Muscle layer of duodenum (tissue), 2 donors: ENCODE measurements at regions not wholly inside any gene's neighbourhood (a gene's known extent, or its start where the extent isn't known, plus 50 kb on each side); places are given as distances from the start of the nearest gene placed in this dataset.

Experiments used
- H3K27ac ChIP-seq: one replicate; pipeline ENCODE4 v1.7.0; 2013; ENCODE audit warnings: mild to moderate bottlenecking, low read length
- H3K27me3 ChIP-seq: one replicate; pipeline ENCODE4 v1.7.0; 2013; ENCODE audit warnings: low read depth, mild to moderate bottlenecking, control low read depth, low read length
- H3K36me3 ChIP-seq, 2 donors: one replicate each; pipeline ENCODE4 v1.7.0; 2013; ENCODE audit warnings: low read length in 2 of 2, control low read depth in 1 of 2, mild to moderate bottlenecking in 1 of 2; ENCODE audit not compliant: insufficient read depth in 2 of 2, control insufficient read depth in 1 of 2
- H3K4me1 ChIP-seq, 2 donors: one replicate each; pipeline ENCODE4 v1.7.0; 2013; ENCODE audit warnings: low read length in 2 of 2, mild to moderate bottlenecking in 2 of 2, control low read depth in 1 of 2, moderate library complexity in 1 of 2; ENCODE audit not compliant: insufficient read depth in 2 of 2, control insufficient read depth in 1 of 2
- H3K4me3 ChIP-seq, 2 donors: one replicate each; pipeline ENCODE4 v1.7.0; 2013; ENCODE audit warnings: low read length in 2 of 2, low read depth in 1 of 2, mild to moderate bottlenecking in 1 of 2
- H3K9me3 ChIP-seq, 2 donors: one replicate each; pipeline ENCODE4 v1.7.0; 2013; ENCODE audit warnings: low read length in 2 of 2, control low read depth in 1 of 2, mild to moderate bottlenecking in 1 of 2; ENCODE audit not compliant: control insufficient read depth in 1 of 2
- donor health status: healthy.

DNA sequence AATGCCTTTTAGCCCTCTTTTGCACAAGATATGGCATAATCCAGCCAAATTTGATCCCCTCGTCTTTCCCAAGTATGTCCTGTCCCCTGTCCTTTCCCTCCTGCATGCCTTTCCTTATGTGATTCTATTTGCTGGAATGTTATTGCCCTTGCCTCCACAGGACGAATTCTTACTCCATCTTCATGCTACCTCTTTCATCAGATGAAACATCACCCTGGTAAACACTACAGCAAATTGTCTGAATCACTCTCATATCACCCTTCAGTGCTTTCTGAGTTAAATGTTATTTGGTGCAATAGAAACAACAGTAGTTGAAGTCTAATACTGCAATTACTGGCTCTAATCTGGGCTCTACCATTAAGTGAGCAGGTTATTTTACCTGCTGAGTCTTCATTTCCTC, 52.2 kb upstream of the FAT1 start:
- H3K27ac ChIP-seq: no peak overlapping the region
- no peaks in the 10 kb centered on the region for H3K36me3 ChIP-seq
- no peaks in the 10 kb centered on the region for H3K4me1 ChIP-seq
- no peak overlapping the region for H3K4me3 ChIP-seq
- no peaks in the 10 kb centered on the region for H3K27me3 ChIP-seq
- H3K9me3 ChIP-seq: no peaks in the 10 kb centered on the region

DNA sequence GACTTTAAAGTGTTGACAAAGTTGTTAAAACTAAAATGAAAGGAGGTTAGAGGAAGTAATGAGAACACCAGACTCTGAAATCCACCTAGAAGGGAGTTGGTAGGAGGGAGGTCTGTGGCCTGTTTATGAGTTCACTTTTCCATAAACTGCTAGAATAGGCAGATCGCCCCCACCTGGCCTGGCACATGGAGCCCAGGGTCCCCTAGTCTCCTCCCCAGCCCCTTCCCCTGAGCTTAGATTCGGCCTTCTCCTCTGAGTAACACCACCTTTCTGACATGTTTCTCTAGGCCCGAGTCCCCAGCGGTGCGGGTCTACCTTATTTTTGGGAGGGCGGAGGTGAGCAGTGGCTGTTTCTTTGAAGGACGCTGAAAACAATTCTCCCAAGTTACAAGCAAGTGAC, 54.5 kb upstream of the FAT1 start:
- no peaks in the 10 kb centered on the region for H3K4me1 ChIP-seq
- no peaks in the 10 kb centered on the region for H3K9me3 ChIP-seq
- no peaks in the 10 kb centered on the region for H3K36me3 ChIP-seq
- H3K27ac ChIP-seq: no peak overlapping the region
- no peaks in the 10 kb centered on the region for H3K27me3 ChIP-seq
- no peak overlapping the region for H3K4me3 ChIP-seq

DNA sequence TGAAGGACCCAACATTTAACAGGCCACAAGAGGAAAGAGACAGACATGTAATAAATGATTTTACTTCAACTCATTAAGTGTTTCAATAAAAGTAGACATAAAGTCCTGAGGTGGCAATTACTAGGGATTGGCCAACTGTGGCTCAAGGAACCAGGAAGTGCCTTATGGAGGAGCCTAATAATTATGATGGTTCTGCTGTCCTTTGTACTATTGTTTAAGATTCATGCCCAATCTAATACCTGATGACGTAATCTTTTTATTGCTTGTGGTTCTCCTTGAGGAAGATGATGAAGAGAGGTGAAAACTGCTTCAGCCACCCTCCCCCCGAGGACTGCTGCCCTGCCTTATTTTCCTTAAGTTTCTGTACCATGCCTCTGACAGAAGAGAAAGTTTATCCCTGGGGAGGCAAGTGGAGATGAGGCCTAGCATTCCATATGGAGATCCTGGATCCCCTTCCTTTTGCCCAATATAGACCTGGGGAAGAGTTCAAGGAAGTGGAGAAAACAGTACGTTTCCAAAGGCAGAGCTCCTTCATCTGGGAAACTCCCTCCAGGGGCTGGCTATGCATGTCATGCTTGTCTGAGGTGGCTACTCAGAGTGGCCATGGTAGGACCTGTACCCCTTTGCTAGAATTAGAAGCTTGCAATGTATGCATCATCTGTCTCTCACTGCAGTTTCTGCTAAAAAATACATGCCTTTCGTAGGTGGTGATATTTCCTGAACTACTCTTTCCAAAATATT, 56.8 kb upstream of the FAT1 start:
- H3K4me1 ChIP-seq: no peaks in the 10 kb centered on the region
- no peaks in the 10 kb centered on the region for H3K36me3 ChIP-seq
- no peak overlapping the region for H3K4me3 ChIP-seq
- no peaks in the 10 kb centered on the region for H3K9me3 ChIP-seq
- no peaks in the 10 kb centered on the region for H3K27me3 ChIP-seq
- H3K27ac ChIP-seq: no peak overlapping the region

DNA sequence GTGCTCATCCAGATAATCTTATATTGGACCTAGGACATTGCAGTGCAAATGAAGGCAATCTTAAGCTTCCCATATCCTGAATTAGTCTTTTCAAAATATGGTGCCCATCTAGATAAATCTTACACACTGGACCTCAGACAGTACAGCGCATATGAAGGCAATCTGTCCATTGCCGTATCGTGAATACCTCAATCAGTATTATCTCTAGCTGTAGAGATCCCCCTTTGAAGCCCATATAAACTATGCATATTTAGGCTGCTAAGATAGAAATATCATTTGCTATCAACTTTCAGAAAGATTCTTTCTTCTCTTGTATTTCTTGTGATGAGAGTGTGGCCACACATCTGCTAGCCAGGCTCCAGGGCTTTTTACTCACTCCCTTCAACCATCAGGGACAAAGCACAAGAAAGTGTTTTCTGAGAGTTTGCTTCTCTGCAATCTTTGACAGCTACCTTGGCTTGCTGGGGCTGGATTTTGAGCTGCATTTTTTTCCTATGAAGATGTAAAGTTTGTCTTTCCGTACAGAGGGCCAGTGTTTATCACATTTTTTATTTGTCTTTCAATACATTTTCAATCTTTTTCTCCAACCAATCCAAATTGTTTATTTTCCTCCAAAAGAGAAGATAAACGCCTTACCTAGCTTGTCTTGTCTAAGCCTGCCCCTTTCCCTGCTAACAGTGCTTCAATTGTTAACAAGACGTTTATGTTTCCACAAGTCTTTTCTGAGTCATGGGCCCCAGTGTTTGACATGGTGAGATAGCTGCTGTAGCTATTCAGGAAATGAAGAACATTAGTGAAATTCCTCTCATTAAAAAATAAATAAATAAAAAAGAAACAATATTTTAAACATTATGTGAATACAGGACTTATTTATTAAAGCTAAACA, 57.6 kb upstream of the FAT1 start:
- no peaks in the 10 kb centered on the region for H3K9me3 ChIP-seq
- H3K36me3 ChIP-seq: no peaks in the 10 kb centered on the region
- no peaks in the 10 kb centered on the region for H3K4me1 ChIP-seq
- H3K27ac ChIP-seq: no peak overlapping the region
- no peak overlapping the region for H3K4me3 ChIP-seq
- no peaks in the 10 kb centered on the region for H3K27me3 ChIP-seq

DNA sequence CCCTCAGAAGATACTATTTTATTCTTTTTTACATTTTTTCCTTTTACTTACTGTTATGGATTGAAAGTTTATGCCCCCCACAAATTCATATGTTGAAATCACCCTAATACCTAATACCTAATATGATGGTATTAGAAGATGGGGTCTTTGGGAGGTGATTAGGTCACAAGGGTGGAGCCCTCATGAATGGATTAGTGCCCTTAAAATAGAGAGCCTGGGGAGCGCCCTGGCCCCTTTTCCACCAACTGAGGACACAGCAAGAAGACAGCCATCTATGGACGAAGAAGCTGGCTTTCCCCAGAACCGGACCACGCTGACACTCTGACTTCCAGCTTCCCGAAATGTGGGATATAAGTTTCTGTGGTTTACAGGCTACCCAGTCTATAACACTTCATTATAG, 58.6 kb upstream of the FAT1 start:
- Histone ChIP-seq H3K4me1 (no peaks in the 10 kb centered on the region), H3K4me3 (no peak overlapping the region), H3K36me3 (no peaks in the 10 kb centered on the region), H3K9me3 (no peaks in the 10 kb centered on the region), H3K27ac (no peak overlapping the region), H3K27me3 (no peaks in the 10 kb centered on the region)

DNA sequence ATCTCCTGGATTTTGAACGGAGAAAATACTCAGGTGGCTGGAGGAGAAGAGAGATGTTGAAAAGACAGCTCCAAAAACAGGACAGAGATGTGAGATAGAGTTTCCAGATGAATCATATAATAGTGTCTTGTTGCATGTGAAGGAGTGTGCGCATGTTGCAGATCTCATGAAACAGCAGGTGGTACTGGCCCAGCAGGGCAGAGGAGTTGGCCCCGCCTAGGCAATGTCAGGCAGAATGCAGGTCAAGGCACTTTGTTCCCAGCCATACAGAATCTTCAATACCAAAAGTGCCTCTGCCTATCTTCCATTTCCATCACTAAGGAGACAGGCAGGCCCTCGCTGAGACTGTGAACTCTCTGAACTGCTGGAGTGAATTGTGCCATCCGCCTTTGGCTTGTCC, 63.9 kb upstream of the FAT1 start:
- H3K27ac ChIP-seq: no peak overlapping the region
- no peaks in the 10 kb centered on the region for H3K27me3 ChIP-seq
- H3K9me3 ChIP-seq: no peaks in the 10 kb centered on the region
- no peaks in the 10 kb centered on the region for H3K36me3 ChIP-seq
- H3K4me1 ChIP-seq: no peaks in the 10 kb centered on the region
- H3K4me3 ChIP-seq: no peak overlapping the region

DNA sequence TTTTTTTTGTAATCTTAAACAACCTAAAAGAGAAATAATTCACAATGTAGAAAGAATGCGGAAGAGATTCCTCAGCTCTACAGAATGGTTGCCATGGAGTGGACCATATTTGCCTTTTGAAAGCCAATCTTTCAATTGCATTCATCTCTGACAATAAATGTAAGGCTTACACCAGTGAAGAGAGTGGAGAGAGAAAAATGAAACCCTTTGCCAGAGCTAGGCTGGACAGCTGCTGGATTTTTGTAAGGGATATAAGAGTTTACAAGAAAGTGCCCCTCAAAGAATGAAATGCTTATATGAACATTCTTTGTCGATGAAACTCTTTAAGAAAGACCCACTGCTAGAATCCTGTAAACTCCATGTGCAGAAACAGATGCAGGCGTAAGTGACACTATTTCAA, 66.0 kb upstream of the FAT1 start:
- Histone ChIP-seq H3K4me3 (no peak overlapping the region), H3K27ac (no peak overlapping the region), H3K27me3 (no peaks in the 10 kb centered on the region), H3K4me1 (no peaks in the 10 kb centered on the region), H3K36me3 (no peaks in the 10 kb centered on the region), H3K9me3 (no peaks in the 10 kb centered on the region)

DNA sequence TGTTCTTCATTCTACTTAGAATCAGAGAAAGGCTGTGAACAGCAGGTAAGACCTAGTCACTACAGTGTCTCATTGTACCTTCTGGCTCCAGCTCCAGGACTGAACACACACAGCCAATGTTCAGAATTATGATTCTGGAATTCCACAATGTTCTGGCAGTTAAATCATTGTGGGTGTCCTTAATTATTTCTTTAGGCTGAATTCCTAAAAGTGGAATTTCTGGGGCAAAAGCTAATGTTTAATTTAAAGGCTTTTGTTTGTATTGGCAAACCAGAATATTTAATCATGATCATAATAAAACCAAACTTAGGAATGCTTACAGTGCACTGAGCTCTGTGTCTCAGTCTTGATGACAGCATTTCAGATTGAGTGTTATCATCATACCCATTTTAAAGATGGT, 67.0 kb upstream of the FAT1 start:
- Histone ChIP-seq H3K4me1 (no peaks in the 10 kb centered on the region), H3K36me3 (no peaks in the 10 kb centered on the region), H3K27me3 (no peaks in the 10 kb centered on the region), H3K4me3 (no peak overlapping the region), H3K27ac (no peak overlapping the region), H3K9me3 (no peaks in the 10 kb centered on the region)

DNA sequence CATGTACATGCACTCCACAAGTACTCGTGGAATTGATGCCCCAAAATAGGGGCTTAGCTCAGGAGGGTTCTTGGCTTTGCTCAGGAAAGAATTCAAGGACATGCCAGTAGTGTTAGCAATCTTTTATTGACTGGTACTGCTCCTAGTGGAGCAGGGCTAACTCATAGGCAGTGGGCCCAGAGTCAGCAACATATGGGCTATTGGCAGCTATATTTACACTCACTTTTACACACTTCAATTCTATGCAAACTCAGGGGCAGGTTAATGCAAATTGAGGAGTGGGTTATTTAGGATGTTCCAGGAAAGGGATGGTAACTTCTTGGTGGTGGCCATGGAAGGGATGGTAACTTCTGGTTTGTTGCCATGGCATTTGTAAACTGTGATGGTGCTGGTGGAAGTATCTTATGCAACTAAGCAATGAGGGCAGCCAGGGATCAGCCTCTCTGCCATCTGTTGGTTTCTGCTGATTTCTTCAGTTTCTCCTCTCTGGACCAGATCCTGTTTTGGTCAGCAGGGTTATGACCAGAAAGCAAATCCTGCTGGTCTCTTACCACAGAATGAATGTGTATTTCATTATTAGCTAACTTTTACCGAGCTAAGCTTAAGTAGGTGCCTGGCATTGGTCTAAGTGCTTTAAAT, 69.2 kb upstream of the FAT1 start:
- Histone ChIP-seq H3K36me3 (no peaks in the 10 kb centered on the region), H3K9me3 (no peaks in the 10 kb centered on the region), H3K27ac (no peak overlapping the region), H3K27me3 (no peaks in the 10 kb centered on the region), H3K4me1 (no peaks in the 10 kb centered on the region), H3K4me3 (no peak overlapping the region)

DNA sequence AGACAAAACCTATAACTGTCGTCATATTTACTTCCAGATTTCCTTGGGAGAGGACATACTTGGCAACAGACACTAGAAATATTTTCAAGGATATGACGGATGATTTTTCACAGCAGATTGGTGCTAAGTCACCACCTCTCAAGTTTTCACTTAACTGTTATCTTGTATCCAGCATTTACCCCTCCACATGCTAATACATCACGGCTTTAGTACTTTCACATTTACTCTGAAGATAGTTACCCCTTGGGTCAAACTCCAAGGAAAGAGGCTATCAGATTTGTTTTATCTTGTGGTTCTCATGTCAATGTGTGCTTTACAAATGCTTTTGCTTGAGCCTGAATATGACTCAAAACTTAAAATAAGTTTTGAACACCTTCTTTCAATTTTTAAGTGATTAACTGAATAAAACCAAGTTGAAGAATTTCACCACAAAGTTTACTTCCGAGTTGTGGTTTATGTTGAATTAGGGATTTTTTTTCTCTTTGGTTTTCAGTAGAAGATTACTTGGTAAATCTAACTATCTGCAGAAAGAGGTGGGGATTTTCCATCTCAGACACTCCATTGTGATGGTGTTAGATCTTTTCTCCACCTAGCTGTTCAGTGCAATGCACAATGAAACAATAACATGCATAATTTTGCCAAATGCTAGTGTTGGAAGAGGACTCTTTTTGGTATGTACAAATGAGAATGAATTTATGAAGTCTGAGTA, 75.4 kb upstream of the FAT1 start:
- Histone ChIP-seq H3K4me3 (no peak overlapping the region), H3K4me1 (no peaks in the 10 kb centered on the region), H3K27me3 (no peaks in the 10 kb centered on the region), H3K36me3 (no peaks in the 10 kb centered on the region), H3K27ac (no peak overlapping the region), H3K9me3 (no peaks in the 10 kb centered on the region)
